ENCODE measurements at regions not wholly inside any gene's neighbourhood (a gene's known extent, or its start where the extent isn't known, plus 50 kb on each side); places are given as distances from the start of the nearest gene placed in this dataset.

GRCh38 chr12:19922717-19923116 lies 445.6 kb upstream of the PDE3A start:
- POLR2A ChIA-PET = no interaction called here
- Histone ChIP-seq H3K36me3 (ENCODE audit: control insufficient read depth, insufficient read depth, low read length) (no peaks in the 10 kb centered on the region), H3K27me3 (replicated peaks; ENCODE audit: control insufficient read depth, insufficient read depth, low read length) (no peaks in the 10 kb centered on the region), H3K9me3 (peaks cover 3% of the 10 kb centered on the region; the same call in 1 of the 2 replicates), H3K4me1 (no peaks in the 10 kb centered on the region), H3K4me3 (ENCODE audit: low read depth, low read length) (no peak overlapping the region)
- no peak overlapping the region for H3K4me3 Mint-ChIP-seq (ENCODE audit: unreplicated experiment)
- no peak for TF ChIP-seq CTCF (IDR thresholded peaks at IDR 0.05; ENCODE audit: insufficient read depth in 1 of 2, low read depth in 1 of 2, low read length in 1 of 2, severe bottlenecking in 1 of 2, unreplicated experiment in 1 of 2)
- no peaks in the 10 kb centered on the region for H3K36me3 Mint-ChIP-seq (ENCODE audit: insufficient read depth, unreplicated experiment)
- CTCF ChIA-PET = no interaction called here
- H3K27me3 Mint-ChIP-seq (ENCODE audit: insufficient read depth, unreplicated experiment) = no peaks in the 10 kb centered on the region
- peaks cover 15% of the 10 kb centered on the region for H3K9me3 Mint-ChIP-seq (ENCODE audit: unreplicated experiment)
- no peaks in the 10 kb centered on the region for H3K4me1 Mint-ChIP-seq (ENCODE audit: low read depth, unreplicated experiment)
- intact Hi-C loops (cut with micrococcal nuclease; ENCODE audit: unreplicated experiment) = no loop called here
- no peak for DNase-seq
- H3K27ac Mint-ChIP-seq (ENCODE audit: unreplicated experiment) = no peak overlapping the region
- BruUV-seq (replicated peaks) = no TSS peak

GRCh38 chr12:19924360-19924759 lies 444.0 kb upstream of the PDE3A start:
- no peak overlapping the region for H3K4me3 Mint-ChIP-seq (ENCODE audit: unreplicated experiment)
- no peak overlapping the region for H3K27ac Mint-ChIP-seq (ENCODE audit: unreplicated experiment)
- CTCF ChIA-PET = no interaction called here
- Histone ChIP-seq H3K36me3 (ENCODE audit: control insufficient read depth, insufficient read depth, low read length) (no peaks in the 10 kb centered on the region), H3K9me3 (peaks cover 3% of the 10 kb centered on the region; the same call in 1 of the 2 replicates), H3K27me3 (replicated peaks; ENCODE audit: control insufficient read depth, insufficient read depth, low read length) (no peaks in the 10 kb centered on the region), H3K4me3 (ENCODE audit: low read depth, low read length) (no peak overlapping the region), H3K4me1 (no peaks in the 10 kb centered on the region)
- POLR2A ChIA-PET = no interaction called here
- no peak for DNase-seq
- peaks cover 15% of the 10 kb centered on the region for H3K9me3 Mint-ChIP-seq (ENCODE audit: unreplicated experiment)
- TF ChIP-seq CTCF (IDR thresholded peaks at IDR 0.05; ENCODE audit: insufficient read depth in 1 of 2, low read depth in 1 of 2, low read length in 1 of 2, severe bottlenecking in 1 of 2, unreplicated experiment in 1 of 2) = no peak
- H3K4me1 Mint-ChIP-seq (ENCODE audit: low read depth, unreplicated experiment) = no peaks in the 10 kb centered on the region
- no TSS peak for BruUV-seq (replicated peaks)
- intact Hi-C loops (cut with micrococcal nuclease; ENCODE audit: unreplicated experiment) = no loop called here
- no peaks in the 10 kb centered on the region for H3K27me3 Mint-ChIP-seq (ENCODE audit: insufficient read depth, unreplicated experiment)
- no peaks in the 10 kb centered on the region for H3K36me3 Mint-ChIP-seq (ENCODE audit: insufficient read depth, unreplicated experiment)

GRCh38 chr12:19925841-19926240 lies 442.5 kb upstream of the PDE3A start:
- no peak for DNase-seq
- Mint-ChIP-seq H3K4me3 (ENCODE audit: unreplicated experiment) (no peak overlapping the region), H3K9me3 (ENCODE audit: unreplicated experiment) (peaks cover 1% of the 10 kb centered on the region), H3K36me3 (ENCODE audit: insufficient read depth, unreplicated experiment) (no peaks in the 10 kb centered on the region), H3K27ac (ENCODE audit: unreplicated experiment) (no peak overlapping the region), H3K4me1 (ENCODE audit: low read depth, unreplicated experiment) (no peaks in the 10 kb centered on the region), H3K27me3 (ENCODE audit: insufficient read depth, unreplicated experiment) (no peaks in the 10 kb centered on the region)
- no peaks in the 10 kb centered on the region for H3K36me3 ChIP-seq (ENCODE audit: control insufficient read depth, insufficient read depth, low read length)
- intact Hi-C loops (cut with micrococcal nuclease; ENCODE audit: unreplicated experiment) = no loop called here
- no TSS peak for BruUV-seq (replicated peaks)
- H3K4me3 ChIP-seq (ENCODE audit: low read depth, low read length) = no peak overlapping the region
- H3K27me3 ChIP-seq (replicated peaks; ENCODE audit: control insufficient read depth, insufficient read depth, low read length) = no peaks in the 10 kb centered on the region
- POLR2A ChIA-PET = no interaction called here
- CTCF ChIA-PET = no interaction called here
- no peak for TF ChIP-seq CTCF (IDR thresholded peaks at IDR 0.05; ENCODE audit: insufficient read depth in 1 of 2, low read depth in 1 of 2, low read length in 1 of 2, severe bottlenecking in 1 of 2, unreplicated experiment in 1 of 2)
- H3K4me1 ChIP-seq = no peaks in the 10 kb centered on the region
- H3K9me3 ChIP-seq = no peaks in the 10 kb centered on the region; the same call in 1 of the 2 replicates
